ENCODE measurements at regions not wholly inside any gene's neighbourhood (a gene's known extent, or its start where the extent isn't known, plus 50 kb on each side); places are given as distances from the start of the nearest gene placed in this dataset.

DNA sequence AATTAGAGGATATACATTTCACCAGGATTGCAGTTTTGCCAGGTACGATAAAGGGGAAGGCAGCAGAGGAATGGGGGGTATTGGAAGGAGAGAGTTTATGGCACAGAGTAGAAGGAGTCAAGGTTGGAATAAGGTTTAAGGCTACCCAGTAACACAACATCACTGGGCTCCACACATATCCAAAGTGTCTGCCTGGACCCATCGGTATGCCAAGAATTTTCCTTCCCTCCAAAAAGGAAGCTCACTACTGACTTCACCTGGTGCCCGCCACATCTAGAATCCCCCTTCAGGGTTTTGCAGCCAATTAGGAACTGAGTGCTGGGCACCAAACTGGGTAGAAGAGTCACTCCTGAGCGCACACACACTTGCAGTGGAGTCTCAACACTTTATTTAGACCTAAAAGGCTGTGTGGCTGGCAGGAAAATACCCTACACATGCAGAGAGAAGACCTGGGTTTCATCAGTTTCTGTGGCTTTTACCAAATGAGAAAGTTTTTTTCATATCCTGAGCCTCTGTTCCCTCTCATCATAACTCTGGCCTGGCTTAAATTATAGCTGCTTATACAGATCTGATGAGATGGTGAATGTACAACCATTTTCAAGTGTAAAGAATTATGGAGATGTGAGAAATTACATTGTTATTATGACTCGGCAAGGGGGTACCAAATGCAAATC lies 190.8 kb upstream of the LPP start:
- intact Hi-C loops (cut with micrococcal nuclease) (no loop called here), dilution Hi-C loops (cut with MboI; ENCODE audit: extremely low pct_ligation_motif_present, low sequenced_read_pairs) (no loop called here)
- Histone ChIP-seq H3K9me3 (replicated peaks; ENCODE audit: control insufficient read depth, insufficient read depth, low read length) (no peaks in the 10 kb centered on the region), H3K4me3 (replicated peaks in 1 of 3; ENCODE audit: insufficient read depth in 1 of 3, low read depth in 1 of 3, low read length in 3 of 3) (no peak overlapping the region), H3K9ac (replicated peaks; ENCODE audit: extremely low read depth, insufficient read depth, low read length) (no peak overlapping the region), H3K9me1 (replicated peaks; ENCODE audit: control insufficient read depth, extremely low read depth, insufficient read depth, low read length) (no peaks in the 10 kb centered on the region), H3K27ac (ENCODE audit: insufficient read depth, low read depth, low read length) (no peak overlapping the region), H3K79me2 (ENCODE audit: control insufficient read depth, insufficient read depth, low read length) (no peaks in the 10 kb centered on the region), H3K36me3 (ENCODE audit: control insufficient read depth in 2 of 2, extremely low read depth in 1 of 2, insufficient read depth in 2 of 2, low read length in 2 of 2) (no peaks in the 10 kb centered on the region), H3K4me1 (ENCODE audit: control insufficient read depth, extremely low read depth, insufficient read depth, low read length) (no peaks in the 10 kb centered on the region), H2AFZ (ENCODE audit: low read depth, low read length) (no peak overlapping the region), H3K4me2 (ENCODE audit: insufficient read depth, low read length) (no peak overlapping the region), H3K27me3 (ENCODE audit: control insufficient read depth in 2 of 2, insufficient read depth in 2 of 2, low read length in 2 of 2) (peaks cover 2% of the 10 kb centered on the region in 2 experiments), H4K20me1 (replicated peaks; ENCODE audit: control insufficient read depth, extremely low read depth, insufficient read depth, low read length) (no peaks in the 10 kb centered on the region)
- CTCF ChIA-PET = interaction anchor here (1.5 kb wide), 1 partner anchor 20 kb away, joined by 3 read pairs; no protein-coding TSS in a partner anchor
- FAIRE-seq (no peak), DNase-seq (ENCODE audit: low read depth, low spot score) (no peak)
- TF ChIP-seq GATA2 (IDR thresholded peaks at IDR 0.05; ENCODE audit: insufficient read depth, insufficient read length, low read depth, low read length) (no peak), MAX (IDR thresholded peaks at IDR 0.05; ENCODE audit: insufficient read depth, insufficient read length) (no peak), EZH2 (IDR thresholded peaks at IDR 0.05; ENCODE audit: borderline replicate concordance, low read depth, low read length, severe bottlenecking) (no peak), MYC (IDR thresholded peaks at IDR 0.05; ENCODE audit: low read depth, low read length) (no peak)
- TF ChIP-seq, protein P1, sequence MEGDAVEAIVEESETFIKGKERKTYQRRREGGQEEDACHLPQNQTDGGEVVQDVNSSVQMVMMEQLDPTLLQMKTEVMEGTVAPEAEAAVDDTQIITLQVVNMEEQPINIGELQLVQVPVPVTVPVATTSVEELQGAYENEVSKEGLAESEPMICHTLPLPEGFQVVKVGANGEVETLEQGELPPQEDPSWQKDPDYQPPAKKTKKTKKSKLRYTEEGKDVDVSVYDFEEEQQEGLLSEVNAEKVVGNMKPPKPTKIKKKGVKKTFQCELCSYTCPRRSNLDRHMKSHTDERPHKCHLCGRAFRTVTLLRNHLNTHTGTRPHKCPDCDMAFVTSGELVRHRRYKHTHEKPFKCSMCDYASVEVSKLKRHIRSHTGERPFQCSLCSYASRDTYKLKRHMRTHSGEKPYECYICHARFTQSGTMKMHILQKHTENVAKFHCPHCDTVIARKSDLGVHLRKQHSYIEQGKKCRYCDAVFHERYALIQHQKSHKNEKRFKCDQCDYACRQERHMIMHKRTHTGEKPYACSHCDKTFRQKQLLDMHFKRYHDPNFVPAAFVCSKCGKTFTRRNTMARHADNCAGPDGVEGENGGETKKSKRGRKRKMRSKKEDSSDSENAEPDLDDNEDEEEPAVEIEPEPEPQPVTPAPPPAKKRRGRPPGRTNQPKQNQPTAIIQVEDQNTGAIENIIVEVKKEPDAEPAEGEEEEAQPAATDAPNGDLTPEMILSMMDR (IDR thresholded peaks at IDR 0.05; ENCODE audit: extremely low read depth in 1 of 2, insufficient read depth in 1 of 2, low read depth in 1 of 2, low read length in 2 of 2) = no peak
- POLR2A ChIA-PET = no interaction called here
- no TSS peak for BruUV-seq (replicated peaks)
